ENCODE measurements at regions not wholly inside any gene's neighbourhood (a gene's known extent, or its start where the extent isn't known, plus 50 kb on each side); places are given as distances from the start of the nearest gene placed in this dataset.

- TF ChIP-seq CTCF (IDR thresholded peaks at IDR 0.05; ENCODE audit: low read depth, low read length, poor library complexity, severe bottlenecking) = no peak
- no peak for TF ChIP-seq EZH2phosphoT487 (IDR thresholded peaks at IDR 0.05; ENCODE audit: borderline replicate concordance, low read length)
Measured at GRCh38 chr20:51118985-51119527, 96.1 kb upstream of the KCNG1 start.

All from DOHH2 (cell line).